PC-3 (cell line): ENCODE measurements at regions not wholly inside any gene's neighbourhood (a gene's known extent, or its start where the extent isn't known, plus 50 kb on each side); places are given as distances from the start of the nearest gene placed in this dataset.

Experiments
- CTCF ChIP-seq: fragments of 300-600 bp; sonication (generic); conservative IDR thresholded peaks from 2 replicates; pipeline ENCODE4 v1.5.1; 2017; ENCODE audit warnings: antibody characterized with exemption, low read depth, mild to moderate bottlenecking, low read length
- EZH2 ChIP-seq: fragments of 300-600 bp; sonication (generic); IDR thresholded peaks from one replicate; pipeline ENCODE4 v1.6.1; 2017; ENCODE audit warnings: antibody characterized with exemption, mild to moderate bottlenecking, low read length; ENCODE audit not compliant: unreplicated experiment
- EZH2phosphoT487 ChIP-seq: fragments of 300-600 bp; sonication (generic); IDR thresholded peaks from 2 replicates; pipeline ENCODE4 v1.6.1; 2018; ENCODE audit warnings: mild to moderate bottlenecking, antibody characterized with exemption, low read length, borderline replicate concordance

GRCh38 chr15:92822216-92823144, 77.6 kb upstream of the CHD2 start:
- TF ChIP-seq EZH2 (no peak), CTCF (no peak), EZH2phosphoT487 (no peak)
